GM18519 (cell line): ENCODE measurements at regions not wholly inside any gene's neighbourhood (a gene's known extent, or its start where the extent isn't known, plus 50 kb on each side); places are given as distances from the start of the nearest gene placed in this dataset.
"Not testable (repeated sequence)": the region's sequence is repeated elsewhere in the genome, so short reads cannot be mapped to it uniquely, and the experiment has no call there.

Experiments used
- ATAC-seq: cut with Tn5 transposase; IDR thresholded peaks from one replicate; pipeline ENCODE4 v1.9.1; 2021; ENCODE audit warnings: mild to moderate bottlenecking, moderate library complexity; ENCODE audit not compliant: unreplicated experiment, low FRiP score

GRCh38 chr4:15332377-15332776 lies 95.5 kb upstream of the C1QTNF7 start:
- ATAC-seq, result no peak

DNA sequence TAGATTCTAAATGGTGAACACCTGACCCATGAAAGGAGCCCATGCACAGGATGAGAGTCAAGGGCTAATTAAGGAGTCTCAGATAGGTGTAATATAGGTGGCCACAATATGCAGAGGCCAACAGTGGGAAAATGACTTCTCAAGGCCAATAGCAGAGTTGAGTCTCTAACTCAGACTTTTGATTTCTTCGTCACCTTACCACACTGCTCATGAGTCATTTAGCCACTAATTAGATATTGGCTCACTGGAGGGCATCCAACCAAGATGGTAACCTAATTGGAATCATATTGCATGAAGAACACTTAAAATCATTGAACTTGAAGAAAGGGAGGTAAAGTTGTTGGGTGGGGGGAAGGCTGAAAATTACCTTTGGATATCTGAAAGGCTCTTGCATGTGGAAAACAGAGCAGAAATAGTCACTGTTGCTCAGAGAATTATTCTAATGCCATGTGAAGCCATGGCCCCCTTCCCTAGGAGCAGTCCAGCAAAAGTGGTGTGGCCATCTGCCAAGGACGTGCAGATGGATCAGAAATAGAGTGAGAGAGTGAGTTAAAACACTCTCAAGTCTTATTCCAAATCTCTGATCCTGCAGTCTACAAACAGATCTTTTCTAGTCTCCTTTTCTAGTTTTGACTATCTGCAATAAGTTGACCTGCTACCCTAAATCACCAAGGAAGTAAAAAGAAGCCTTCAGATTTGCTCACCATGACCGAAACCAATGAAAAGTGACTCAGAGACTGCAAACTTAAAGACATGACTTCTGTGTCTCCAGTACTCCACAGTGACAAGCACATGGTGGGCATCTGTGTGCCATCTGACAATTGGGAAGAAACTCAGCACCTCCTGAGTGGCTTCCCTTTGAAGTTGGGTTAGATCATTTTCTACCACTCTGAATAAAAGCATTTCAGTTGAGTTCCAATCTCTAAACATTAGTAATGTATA lies 93.9 kb upstream of the C1QTNF7 start:
- no peak for ATAC-seq

GRCh38 chr4:15336410-15337167 lies 91.2 kb upstream of the C1QTNF7 start:
- ATAC-seq, result no peak

- ATAC-seq, result not testable (repeated sequence)
These were observed 90.6 kb upstream of the C1QTNF7 start for GRCh38 chr4:15337168-15337657.

GRCh38 chr4:15339737-15340136 lies 88.1 kb upstream of the C1QTNF7 start:
- ATAC-seq, result no peak

GRCh38 chr4:15340332-15340731 lies 87.5 kb upstream of the C1QTNF7 start:
- no peak for ATAC-seq

DNA sequence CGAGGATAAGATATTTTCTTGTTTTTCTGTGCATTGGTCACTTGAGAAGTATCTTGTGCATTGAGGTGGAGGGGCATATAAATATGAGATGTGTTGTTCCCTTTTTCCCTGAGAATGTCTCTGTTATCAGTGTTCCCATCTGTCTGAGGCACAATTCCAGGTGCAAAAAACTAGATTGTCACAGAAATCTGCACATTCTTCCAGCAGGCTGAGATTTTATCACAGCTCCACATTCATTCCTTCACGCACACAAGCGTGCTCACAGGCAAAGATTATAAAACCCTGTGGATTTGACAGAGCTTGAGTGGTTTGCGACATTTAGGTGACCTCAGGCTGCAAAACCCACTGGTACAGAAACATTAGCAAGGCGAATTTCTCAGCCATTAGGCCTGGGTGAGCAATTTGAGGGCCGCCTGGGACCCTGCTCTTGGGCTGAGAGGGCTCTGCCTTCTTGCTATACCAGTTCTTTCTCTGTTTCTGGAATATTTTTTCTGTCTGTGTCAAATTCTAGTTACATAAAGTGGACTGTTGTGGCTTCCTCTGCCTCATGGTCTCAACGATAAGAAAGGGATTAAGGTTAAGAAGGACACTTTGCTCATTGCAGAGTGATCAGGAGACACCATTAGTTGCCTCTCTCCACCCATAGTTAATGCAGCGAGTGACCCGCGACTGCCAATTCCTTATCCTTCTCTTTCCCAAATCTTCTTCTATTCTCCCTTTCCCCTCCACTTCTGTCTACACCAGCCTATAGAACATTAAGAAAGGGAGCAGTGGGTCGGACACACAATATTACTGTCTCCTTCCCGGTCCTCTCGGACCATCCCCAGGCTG lies 86.7 kb upstream of the C1QTNF7 start:
- no peak for ATAC-seq

DNA sequence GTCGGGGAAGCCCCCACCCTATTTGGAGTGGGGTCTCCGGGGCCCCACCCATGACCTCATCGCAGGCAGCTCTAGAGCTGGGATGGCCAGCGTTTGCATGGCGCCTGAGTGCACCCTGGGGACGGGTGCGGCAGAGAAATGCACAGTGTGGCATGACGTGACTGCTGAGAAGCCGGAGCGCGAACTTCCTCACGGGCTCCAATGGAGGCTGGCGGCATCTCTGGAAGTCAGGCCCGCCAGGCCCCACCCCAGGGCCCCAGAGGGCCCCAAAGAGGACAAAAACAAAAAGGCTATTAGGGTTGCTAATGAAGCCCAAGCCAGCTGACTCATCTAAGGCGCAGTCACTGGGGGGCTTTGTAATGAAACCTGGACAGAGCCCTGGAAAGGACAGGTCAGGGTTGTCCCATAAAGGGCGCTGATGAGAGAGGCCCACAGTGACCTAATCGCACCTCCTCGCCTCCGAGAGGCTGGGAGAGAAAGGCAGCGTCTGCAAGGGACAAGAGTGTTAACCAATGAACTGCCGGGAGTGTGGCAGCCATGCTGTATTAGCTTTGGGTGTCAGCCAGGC lies 86.0 kb upstream of the C1QTNF7 start:
- ATAC-seq, result no peak

- ATAC-seq, result no peak
These were observed 84.8 kb upstream of the C1QTNF7 start for GRCh38 chr4:15343000-15343399.

GRCh38 chr4:15343581-15343980 lies 84.3 kb upstream of the C1QTNF7 start:
- no peak for ATAC-seq

DNA sequence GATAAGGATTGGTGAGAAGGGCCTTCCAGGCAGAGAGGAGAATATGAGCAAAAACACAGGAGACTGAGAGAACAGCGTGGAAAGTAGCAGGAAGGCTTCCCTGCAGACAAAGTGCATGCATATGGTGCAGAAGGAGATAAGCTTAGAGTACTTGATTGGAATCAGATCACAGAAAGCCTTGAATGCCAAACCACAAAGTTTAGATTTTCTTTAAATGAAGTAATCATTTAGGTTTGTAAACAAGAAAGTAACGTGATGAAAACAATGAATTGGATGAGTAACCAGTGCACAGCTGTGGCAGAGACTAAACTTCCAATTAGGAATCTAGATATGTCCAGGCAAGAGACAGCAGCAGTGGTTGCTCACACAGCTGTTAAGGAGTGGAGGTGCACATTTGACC lies 83.8 kb upstream of the C1QTNF7 start:
- ATAC-seq, result no peak

DNA sequence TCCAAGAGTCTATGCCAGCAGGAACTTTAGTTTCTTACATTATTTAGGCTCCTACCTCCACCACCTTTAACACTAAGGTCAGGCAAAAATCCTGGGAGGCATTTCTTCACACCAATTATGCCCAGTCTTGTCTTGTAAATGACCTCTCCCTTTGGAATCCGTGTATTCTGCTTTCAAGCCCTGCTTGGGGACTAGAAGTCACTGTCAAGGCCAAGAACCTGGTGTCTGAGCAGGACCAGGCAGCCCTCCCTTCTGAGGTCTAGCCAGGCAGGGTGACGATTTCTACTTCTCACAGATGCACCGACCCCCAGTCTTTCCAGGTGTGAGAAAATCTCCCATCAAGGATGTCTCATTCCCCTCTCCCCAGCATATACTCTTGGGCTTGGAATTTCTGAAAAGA lies 82.7 kb upstream of the C1QTNF7 start:
- no peak for ATAC-seq

GRCh38 chr4:15348236-15348635 lies 79.6 kb upstream of the C1QTNF7 start:
- no peak for ATAC-seq

GRCh38 chr4:15348695-15349094 lies 79.1 kb upstream of the C1QTNF7 start:
- ATAC-seq, result no peak

DNA sequence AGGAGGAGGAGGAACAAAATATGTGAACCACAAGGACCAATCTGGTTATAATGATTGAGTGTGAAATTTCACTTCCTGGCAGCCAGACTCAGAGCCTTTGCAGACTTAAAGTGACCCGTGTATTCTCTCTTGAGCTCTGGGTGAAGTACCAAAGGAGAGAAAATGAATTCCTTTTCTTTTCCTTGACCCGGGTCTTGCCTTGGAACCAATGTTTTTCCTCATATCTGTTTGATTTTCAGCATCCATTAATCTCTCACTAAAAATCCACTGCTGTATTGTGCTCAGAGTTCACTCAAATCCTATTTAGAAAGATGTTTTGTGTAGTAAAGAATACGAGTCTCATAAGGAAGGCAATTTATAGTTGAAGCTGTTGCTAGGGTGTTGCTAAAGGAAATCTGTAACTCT lies 78.3 kb upstream of the C1QTNF7 start:
- no peak for ATAC-seq

- no peak for ATAC-seq
These were observed 77.9 kb upstream of the C1QTNF7 start for GRCh38 chr4:15349965-15350364.

DNA sequence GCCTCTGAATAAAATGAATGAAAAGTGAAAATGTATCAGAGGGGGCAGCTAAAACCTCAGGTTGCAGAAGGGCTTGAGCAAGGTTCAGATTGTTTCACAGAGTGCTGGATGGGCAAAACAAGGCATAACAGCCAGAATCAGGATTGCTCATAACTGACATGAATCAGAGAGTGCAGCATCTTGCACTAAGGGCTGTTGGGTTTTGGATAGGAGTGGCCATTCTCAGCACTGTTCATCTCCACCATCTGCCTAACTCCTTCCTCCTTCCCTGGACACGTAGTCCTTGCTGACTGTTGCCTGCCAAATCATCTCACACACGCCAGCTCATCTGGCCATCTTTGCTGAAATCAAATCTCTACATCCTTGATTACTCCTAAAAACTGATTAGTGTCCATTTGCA lies 75.3 kb upstream of the C1QTNF7 start:
- ATAC-seq, result no peak

GRCh38 chr4:15353207-15353606 lies 74.6 kb upstream of the C1QTNF7 start:
- ATAC-seq, result no peak

GRCh38 chr4:15354371-15355297 lies 73.2 kb upstream of the C1QTNF7 start:
- ATAC-seq, result no peak
